NCI-H446 (cell line): ENCODE measurements at regions not wholly inside any gene's neighbourhood (a gene's known extent, or its start where the extent isn't known, plus 50 kb on each side); places are given as distances from the start of the nearest gene placed in this dataset.
"Not testable (repeated sequence)": the region's sequence is repeated elsewhere in the genome, so short reads cannot be mapped to it uniquely, and the experiment has no call there.

Experiments used
- DNase-seq, 2 experiments: peaks; one replicate each; lab custom pipeline; 2025; lab: John Stamatoyannopoulos, UW

DNA sequence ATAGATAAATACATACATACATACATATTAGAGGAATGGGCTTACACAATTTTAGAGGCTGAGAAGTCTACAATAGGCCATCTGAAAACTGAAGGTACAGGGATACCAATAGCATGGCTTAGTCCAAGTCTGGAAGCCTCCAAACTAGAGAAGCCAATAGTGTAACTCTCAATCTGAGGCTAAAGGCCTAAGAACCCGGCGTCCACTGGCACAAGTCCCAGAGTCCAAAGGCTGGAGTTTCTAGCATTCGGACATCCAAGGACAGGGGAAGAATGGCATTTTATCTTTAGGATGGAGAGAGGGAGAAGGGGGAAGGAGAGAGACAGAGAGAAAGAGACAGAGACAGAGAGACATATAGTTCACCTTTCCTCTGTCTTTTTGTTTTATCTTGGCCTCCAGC, 63.7 kb upstream of the SYT4 start:
- no peak for DNase-seq

DNA sequence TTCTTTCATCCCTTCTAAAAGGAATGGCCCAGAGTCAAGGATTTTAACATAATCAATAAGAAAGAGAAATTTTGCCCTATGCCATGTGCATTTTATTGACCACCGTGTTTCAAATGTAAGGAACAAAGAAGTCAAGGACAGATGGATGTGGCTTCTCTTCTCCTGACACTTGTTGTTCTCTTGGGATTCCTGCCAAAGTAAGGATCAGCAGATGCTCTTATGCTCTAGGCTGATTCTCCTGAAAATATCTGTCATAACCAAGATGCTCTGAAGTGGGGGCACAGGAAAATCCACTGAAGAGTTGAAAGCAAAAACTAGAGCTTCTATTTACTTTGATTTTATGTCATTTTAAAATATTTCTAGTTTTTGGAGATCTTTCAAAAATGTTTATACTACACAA, 72.9 kb upstream of the SYT4 start:
- DNase-seq, result peak in 1 of 2 experiments; percentile 65

GRCh38 chr18:43364535-43364934, 87.2 kb upstream of the SYT4 start:
- DNase-seq, result no peak

GRCh38 chr18:43367895-43368294, 90.6 kb upstream of the SYT4 start:
- DNase-seq, result no peak

GRCh38 chr18:43369311-43369710, 92.0 kb upstream of the SYT4 start:
- DNase-seq, result not testable (repeated sequence)

DNA sequence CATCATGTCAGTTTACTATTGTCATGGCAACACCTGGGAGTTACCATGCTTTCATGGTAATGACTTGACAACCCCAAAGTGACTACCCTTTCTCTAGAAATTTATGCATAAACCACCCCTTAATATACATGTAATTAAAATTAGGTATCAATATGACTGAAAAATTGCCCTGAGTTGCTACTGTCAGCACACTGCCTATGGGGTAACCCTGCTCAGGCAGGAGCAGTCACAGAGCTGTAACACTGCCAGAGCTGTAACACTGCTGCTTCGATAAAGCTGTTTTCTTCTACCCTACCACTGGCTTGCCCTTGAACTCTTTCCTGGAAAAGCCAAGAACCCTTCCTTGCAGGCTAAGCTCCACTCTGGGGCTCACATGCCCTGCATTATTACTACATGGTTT, 95.5 kb upstream of the SYT4 start:
- no peak for DNase-seq

GRCh38 chr18:43380104-43380672, 102.9 kb upstream of the SYT4 start:
- DNase-seq, result no peak

GRCh38 chr18:43382641-43383403, 105.5 kb upstream of the SYT4 start:
- DNase-seq, result peak; percentile 24 to 62

DNA sequence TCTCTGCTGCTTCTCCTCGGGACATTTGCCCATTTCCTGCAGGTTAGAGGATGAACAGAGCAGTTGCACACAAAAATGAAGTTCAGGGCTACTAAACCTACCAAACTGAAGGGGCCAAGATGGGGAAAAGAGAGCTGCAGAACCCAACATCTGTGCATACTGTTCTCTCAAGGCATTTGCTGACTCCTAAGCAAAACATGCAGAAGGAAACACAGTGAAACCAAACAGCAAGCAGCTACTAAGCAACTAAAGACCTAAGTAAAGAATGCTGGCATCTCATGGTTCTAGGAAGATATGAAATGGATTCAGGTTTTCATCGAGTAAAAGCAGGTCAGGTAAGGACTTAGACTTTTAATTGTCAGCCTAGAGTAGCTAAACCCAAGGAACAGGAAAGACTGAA, 111.9 kb upstream of the SYT4 start:
- DNase-seq, result no peak

- DNase-seq, result no peak
Observed at GRCh38 chr18:43392168-43392567, 114.9 kb upstream of the SYT4 start.

GRCh38 chr18:43393174-43393573, 115.9 kb upstream of the SYT4 start:
- DNase-seq, result peak; percentile 32 to 80

- DNase-seq, result peak; percentile 40 to 57
Observed at GRCh38 chr18:43396266-43396665, 119.0 kb upstream of the SYT4 start.

DNA sequence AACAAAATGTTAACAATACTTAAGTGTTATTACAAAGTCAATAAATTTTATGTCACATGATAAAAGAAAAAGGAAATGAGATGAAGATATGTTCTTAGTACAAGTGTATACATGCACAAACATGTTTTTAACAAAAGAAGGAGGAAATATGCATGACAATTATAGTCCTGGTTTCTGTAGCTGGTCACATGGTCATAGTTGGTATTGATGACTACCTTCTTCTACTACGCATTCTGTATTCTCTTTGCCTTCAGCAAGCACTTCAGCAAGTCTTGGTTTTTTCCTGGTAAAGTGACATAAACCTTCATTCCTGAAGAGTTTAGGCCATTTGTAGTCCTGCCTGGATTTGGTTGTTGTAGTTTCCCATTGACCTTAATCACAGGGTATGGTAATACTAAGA, 121.3 kb upstream of the SYT4 start:
- no peak for DNase-seq

DNA sequence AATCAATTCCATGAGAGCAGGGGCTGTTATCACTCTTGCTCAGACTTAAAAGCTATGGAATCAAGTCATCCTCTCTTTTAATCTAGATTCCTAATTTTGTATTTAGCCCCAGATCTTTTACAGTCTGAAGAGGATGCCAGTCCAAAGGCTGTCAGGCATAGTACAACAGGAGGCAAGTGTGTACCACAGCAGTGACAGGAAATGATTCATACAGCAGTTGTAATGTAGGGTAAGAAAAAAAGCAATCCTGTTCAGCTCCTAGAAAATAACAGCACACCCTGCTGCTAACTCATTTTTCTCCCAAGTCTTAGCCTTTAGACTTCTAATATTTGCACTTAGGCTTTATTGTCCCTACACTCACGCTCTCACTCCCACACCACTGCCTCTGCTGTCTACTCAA, 127.8 kb upstream of the SYT4 start:
- no peak for DNase-seq

DNA sequence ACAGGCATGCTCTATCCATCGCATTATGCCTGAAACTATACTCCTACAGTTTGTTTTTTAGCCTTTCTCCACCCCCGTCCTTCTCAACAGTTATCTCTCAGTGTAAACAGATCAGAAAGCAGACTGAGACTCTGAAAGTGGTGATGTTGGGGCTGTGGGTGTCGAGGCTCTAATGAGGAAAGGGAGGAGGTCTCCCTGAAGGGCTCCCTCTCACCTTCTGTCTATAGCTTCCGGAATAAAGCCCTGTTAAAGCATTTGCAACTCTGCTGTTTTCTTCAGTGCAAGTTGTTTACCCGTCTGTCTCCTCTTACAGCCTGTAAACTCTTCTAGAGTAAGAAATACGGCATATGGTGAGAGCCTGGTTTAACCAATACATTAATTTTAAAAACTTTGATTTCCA, 136.7 kb upstream of the SYT4 start:
- no peak for DNase-seq

GRCh38 chr18:43420091-43420490, 142.8 kb upstream of the SYT4 start:
- DNase-seq, result no peak

GRCh38 chr18:43420950-43421349, 143.7 kb upstream of the SYT4 start:
- peak in 1 of 2 experiments; percentile 12 for DNase-seq

DNA sequence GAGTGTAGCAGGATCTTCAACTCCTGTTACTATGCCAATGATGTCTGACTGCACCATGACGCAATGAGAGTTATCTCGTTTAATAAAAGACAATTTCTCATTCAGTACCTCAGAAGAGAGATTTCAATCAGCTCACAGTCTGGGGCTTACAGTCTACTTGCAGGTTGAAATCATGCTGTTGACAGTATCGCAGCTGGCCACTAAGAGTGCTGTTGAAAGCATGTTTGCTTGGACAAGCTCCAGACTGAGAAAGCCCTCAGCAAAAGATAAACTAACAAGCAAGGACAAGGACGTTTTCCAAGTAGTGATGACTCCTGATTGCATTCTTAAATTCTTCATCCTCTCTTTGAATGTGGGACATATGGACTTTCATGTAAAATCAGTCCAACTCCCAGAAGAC, 145.2 kb upstream of the SYT4 start:
- DNase-seq, result peak in 1 of 2 experiments; percentile 26

DNA sequence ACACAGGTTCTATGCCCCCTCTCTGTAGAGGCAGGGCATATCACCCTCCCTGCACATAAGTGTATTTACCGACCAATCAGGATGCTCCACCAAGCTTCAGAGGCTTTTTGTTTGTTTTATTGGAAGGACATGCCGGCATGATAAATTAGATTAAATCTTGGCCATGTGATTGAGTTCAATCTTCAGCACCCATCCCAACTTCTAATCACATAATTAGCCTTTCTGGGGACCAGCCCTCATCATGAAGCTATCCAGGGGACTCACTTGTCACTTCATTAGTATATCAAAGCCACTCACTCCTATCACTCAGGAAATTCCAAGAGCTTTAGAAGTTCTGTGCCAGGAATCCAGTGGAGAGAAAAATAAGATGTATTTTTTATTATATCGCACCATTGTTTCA, 158.6 kb upstream of the SYT4 start:
- no peak for DNase-seq

GRCh38 chr18:43442131-43442530, 164.8 kb upstream of the SYT4 start:
- no peak for DNase-seq

- peak; percentile 50 to 74 for DNase-seq
Observed at GRCh38 chr18:43442571-43442970, 165.3 kb upstream of the SYT4 start.

DNA sequence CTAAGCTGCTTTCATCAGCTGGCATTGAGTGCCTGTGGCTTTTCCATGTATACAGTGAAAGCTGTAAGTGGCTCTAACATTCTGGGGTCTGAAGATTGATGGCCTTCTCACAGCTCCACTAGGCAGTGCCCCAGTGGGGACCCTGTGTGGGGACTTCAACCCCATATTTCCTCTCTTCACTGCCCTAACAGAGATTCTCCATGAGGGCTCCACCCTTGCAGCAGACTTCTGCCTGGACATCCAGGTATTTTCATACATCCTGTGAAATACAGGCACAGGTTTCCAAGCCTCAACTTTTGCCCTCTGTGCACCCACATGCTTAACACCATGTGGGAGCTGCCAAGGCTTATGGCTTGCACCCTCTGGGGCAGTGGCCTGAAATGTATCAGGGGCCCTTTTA, 188.2 kb upstream of the SYT4 start:
- no peak for DNase-seq

- DNase-seq, result no peak
Observed at GRCh38 chr18:43471873-43472272, 194.6 kb upstream of the SYT4 start.

GRCh38 chr18:43481069-43481468, 203.8 kb upstream of the SYT4 start:
- DNase-seq, result no peak
